ENCODE measurements at regions not wholly inside any gene's neighbourhood (a gene's known extent, or its start where the extent isn't known, plus 50 kb on each side); places are given as distances from the start of the nearest gene placed in this dataset.

- CTCF ChIA-PET, result no interaction called here
- no peak for DNase-seq
- no peaks in the 10 kb centered on the region for H3K4me1 Mint-ChIP-seq
- ATAC-seq (ENCODE audit: low read depth), result no peak
- no peaks in the 10 kb centered on the region for H3K9me3 Mint-ChIP-seq
- H3K27ac Mint-ChIP-seq, result no peak overlapping the region
- H3K4me3 Mint-ChIP-seq, result no peak overlapping the region
- no peaks in the 10 kb centered on the region for H3K36me3 Mint-ChIP-seq (ENCODE audit: low read depth)
- peaks cover 3% of the 10 kb centered on the region for H3K27me3 Mint-ChIP-seq
- TF ChIP-seq CTCF (IDR thresholded peaks at IDR 0.05), result no peak
- POLR2A ChIA-PET, result no interaction called here
- intact Hi-C loops (cut with micrococcal nuclease), result no loop called here
Measured at GRCh38 chr2:157938556-157938955, 62.4 kb upstream of the ACVR1 start.

- ChIA-PET POLR2A (no interaction called here), CTCF (no interaction called here)
- ATAC-seq (ENCODE audit: low read depth), result no peak
- no peaks in the 10 kb centered on the region for H3K36me3 Mint-ChIP-seq (ENCODE audit: low read depth)
- no peak for DNase-seq
- H3K4me3 Mint-ChIP-seq, result no peak overlapping the region
- H3K27me3 Mint-ChIP-seq, result peaks cover 6% of the 10 kb centered on the region
- H3K27ac Mint-ChIP-seq, result no peak overlapping the region
- no peaks in the 10 kb centered on the region for H3K9me3 Mint-ChIP-seq
- no peaks in the 10 kb centered on the region for H3K4me1 Mint-ChIP-seq
- intact Hi-C loops (cut with micrococcal nuclease), result no loop called here
- TF ChIP-seq CTCF (IDR thresholded peaks at IDR 0.05), result no peak
Measured at GRCh38 chr2:157936406-157936805, 60.3 kb upstream of the ACVR1 start.

DNA sequence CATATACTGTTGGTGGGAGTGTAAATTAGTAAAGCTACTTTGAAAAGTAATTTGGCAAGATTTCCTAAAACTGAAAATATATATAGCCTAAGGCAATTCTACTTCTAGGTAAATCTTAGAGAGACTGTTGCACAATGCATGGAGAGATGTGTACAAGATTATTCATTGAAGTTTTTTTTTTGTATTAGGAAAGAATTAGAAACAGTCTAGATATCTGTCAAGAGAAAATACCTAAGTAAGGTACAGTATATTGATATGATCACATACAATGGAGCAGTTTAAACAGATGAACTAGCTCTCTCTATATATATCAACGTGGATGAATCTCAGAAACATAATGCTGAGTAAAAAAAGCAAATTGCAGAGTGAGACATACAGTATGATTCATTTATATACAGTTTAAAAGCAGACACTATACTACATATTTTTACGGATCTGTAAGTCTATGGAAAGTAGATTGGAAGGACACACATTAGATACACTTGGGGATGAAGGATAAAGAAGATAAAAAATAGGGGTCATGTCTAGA lies 59.3 kb upstream of the ACVR1 start:
- ChIA-PET CTCF (no interaction called here), POLR2A (no interaction called here)
- ATAC-seq (ENCODE audit: low read depth) (no peak), DNase-seq (no peak)
- Mint-ChIP-seq H3K4me1 (no peaks in the 10 kb centered on the region), H3K27me3 (peaks cover 6% of the 10 kb centered on the region), H3K27ac (no peak overlapping the region), H3K36me3 (ENCODE audit: low read depth) (no peaks in the 10 kb centered on the region), H3K4me3 (no peak overlapping the region), H3K9me3 (no peaks in the 10 kb centered on the region)
- TF ChIP-seq CTCF (IDR thresholded peaks at IDR 0.05), result no peak
- intact Hi-C loops (cut with micrococcal nuclease), result no loop called here

GRCh38 chr2:157934684-157935377 lies 58.7 kb upstream of the ACVR1 start:
- ATAC-seq (ENCODE audit: low read depth) (no peak), DNase-seq (no peak)
- intact Hi-C loops (cut with micrococcal nuclease), result no loop called here
- POLR2A ChIA-PET, result no interaction called here
- H3K9me3 Mint-ChIP-seq, result no peaks in the 10 kb centered on the region
- peaks cover 3% of the 10 kb centered on the region for H3K27me3 Mint-ChIP-seq
- H3K27ac Mint-ChIP-seq, result no peak overlapping the region
- CTCF ChIA-PET, result no interaction called here
- no peaks in the 10 kb centered on the region for H3K36me3 Mint-ChIP-seq (ENCODE audit: low read depth)
- no peaks in the 10 kb centered on the region for H3K4me1 Mint-ChIP-seq
- TF ChIP-seq CTCF (IDR thresholded peaks at IDR 0.05), result no peak
- H3K4me3 Mint-ChIP-seq, result no peak overlapping the region

GRCh38 chr2:157933160-157933920 lies 57.2 kb upstream of the ACVR1 start:
- Mint-ChIP-seq H3K9me3 (no peaks in the 10 kb centered on the region), H3K27me3 (peaks cover 3% of the 10 kb centered on the region), H3K4me3 (no peak overlapping the region), H3K27ac (no peak overlapping the region), H3K36me3 (ENCODE audit: low read depth) (no peaks in the 10 kb centered on the region), H3K4me1 (no peaks in the 10 kb centered on the region)
- no peak for TF ChIP-seq CTCF (IDR thresholded peaks at IDR 0.05)
- no peak for DNase-seq
- CTCF ChIA-PET, result no interaction called here
- POLR2A ChIA-PET, result no interaction called here
- intact Hi-C loops (cut with micrococcal nuclease), result no loop called here
- ATAC-seq (ENCODE audit: low read depth), result no peak
